ENCODE measurements at regions not wholly inside any gene's neighbourhood (a gene's known extent, or its start where the extent isn't known, plus 50 kb on each side); places are given as distances from the start of the nearest gene placed in this dataset.

GRCh38 chr6:170148709-170149470, 142.0 kb downstream of the DLL1 start:
- no peak for TF ChIP-seq AFF4 (CRISPR knock-in tag; IDR thresholded peaks at IDR 0.05; ENCODE audit: borderline replicate concordance)
- no peak for TF ChIP-seq HMGXB4 (CRISPR knock-in tag; IDR thresholded peaks at IDR 0.05)

Measured in WTC11 (cell line).